Left ventricle myocardium superior (tissue), 1 donor: ENCODE measurements at regions not wholly inside any gene's neighbourhood (a gene's known extent, or its start where the extent isn't known, plus 50 kb on each side); places are given as distances from the start of the nearest gene placed in this dataset.
A peak's percentile ranks its signal among the peaks of the same experiment; 100 is the strongest.

Experiments used
- ATAC-seq: fragments of 200-7000 bp; cut with Tn5 transposase; one replicate; pipeline ENCODE4 v1.9.1; 2020; ENCODE audit warnings: mild to moderate bottlenecking, moderate library complexity
- DNase-seq: peaks from one replicate; pipeline ENCODE4 v3.0.0-alpha.2; 2020
- intact Hi-C: fragments of 100-400 bp; cut with micrococcal nuclease; formaldehyde crosslinking; loops from one replicate; pipeline ENCODE4 v1.11.0; 2022
- donor health status: DM: no; HTN: yes; CAD: no; lungs with severe emphysema.

- intact Hi-C loops = no loop called here
- peak; percentile 73 for ATAC-seq
Measured at GRCh38 chr1:191963781-191964455, 194.3 kb upstream of the RGS18 start.

GRCh38 chr1:191969290-191969689 lies 189.0 kb upstream of the RGS18 start:
- intact Hi-C loops = no loop called here
- no peak for ATAC-seq
- DNase-seq = no peak

More at GRCh38 chr1:191963781-191964455, 194.3 kb upstream of the RGS18 start:
- no peak for DNase-seq

GRCh38 chr1:191970116-191970515 lies 188.1 kb upstream of the RGS18 start:
- intact Hi-C loops = no loop called here
- no peak for ATAC-seq
- no peak for DNase-seq

GRCh38 chr1:191971447-191971846 lies 186.8 kb upstream of the RGS18 start:
- ATAC-seq = no peak
- intact Hi-C loops = no loop called here

GRCh38 chr1:191974004-191974403 lies 184.3 kb upstream of the RGS18 start:
- intact Hi-C loops = no loop called here
- ATAC-seq (no peak), DNase-seq (no peak)

More at GRCh38 chr1:191971447-191971846, 186.8 kb upstream of the RGS18 start:
- DNase-seq = no peak

GRCh38 chr1:191977874-191978506 lies 180.3 kb upstream of the RGS18 start:
- ATAC-seq = no peak
- DNase-seq = no peak
- intact Hi-C loops = no loop called here

- ATAC-seq (no peak), DNase-seq (no peak)
- intact Hi-C loops = no loop called here
Measured at GRCh38 chr1:191984856-191985255, 173.4 kb upstream of the RGS18 start.

- no peak for ATAC-seq
- DNase-seq = no peak
- intact Hi-C loops = no loop called here
Measured at GRCh38 chr1:191992118-191992517, 166.1 kb upstream of the RGS18 start.

GRCh38 chr1:191993549-191993948 lies 164.7 kb upstream of the RGS18 start:
- intact Hi-C loops = no loop called here
- DNase-seq (no peak), ATAC-seq (no peak)

GRCh38 chr1:192002063-192002462 lies 156.2 kb upstream of the RGS18 start:
- intact Hi-C loops = no loop called here
- no peak for ATAC-seq
- no peak for DNase-seq

GRCh38 chr1:192003295-192004077 lies 154.8 kb upstream of the RGS18 start:
- intact Hi-C loops = no loop called here
- DNase-seq = no peak
- ATAC-seq = no peak

- ATAC-seq (no peak), DNase-seq (no peak)
- intact Hi-C loops = no loop called here
Measured at GRCh38 chr1:192005976-192006375, 152.3 kb upstream of the RGS18 start.

- no peak for DNase-seq
- no peak for ATAC-seq
- intact Hi-C loops = no loop called here
Measured at GRCh38 chr1:192008281-192008825, 149.9 kb upstream of the RGS18 start.

- ATAC-seq (no peak), DNase-seq (no peak)
- intact Hi-C loops = no loop called here
Measured at GRCh38 chr1:192010406-192010805, 147.9 kb upstream of the RGS18 start.

GRCh38 chr1:192011525-192011924 lies 146.7 kb upstream of the RGS18 start:
- intact Hi-C loops = no loop called here
- no peak for DNase-seq

GRCh38 chr1:192022827-192023226 lies 135.4 kb upstream of the RGS18 start:
- ATAC-seq (no peak), DNase-seq (no peak)
- intact Hi-C loops = no loop called here

More at GRCh38 chr1:192011525-192011924, 146.7 kb upstream of the RGS18 start:
- ATAC-seq = no peak

GRCh38 chr1:192024881-192025280 lies 133.4 kb upstream of the RGS18 start:
- intact Hi-C loops = no loop called here
- DNase-seq (no peak), ATAC-seq (no peak)

GRCh38 chr1:192038567-192038966 lies 119.7 kb upstream of the RGS18 start:
- DNase-seq = no peak
- intact Hi-C loops = no loop called here
- no peak for ATAC-seq

- intact Hi-C loops = no loop called here
- ATAC-seq = no peak
- DNase-seq = no peak
Measured at GRCh38 chr1:192045131-192045530, 113.1 kb upstream of the RGS18 start.

GRCh38 chr1:192053531-192053971 lies 104.7 kb upstream of the RGS18 start:
- intact Hi-C loops = no loop called here
- ATAC-seq (peak; percentile 40), DNase-seq (no peak)
